ENCODE measurements at regions not wholly inside any gene's neighbourhood (a gene's known extent, or its start where the extent isn't known, plus 50 kb on each side); places are given as distances from the start of the nearest gene placed in this dataset.

DNA sequence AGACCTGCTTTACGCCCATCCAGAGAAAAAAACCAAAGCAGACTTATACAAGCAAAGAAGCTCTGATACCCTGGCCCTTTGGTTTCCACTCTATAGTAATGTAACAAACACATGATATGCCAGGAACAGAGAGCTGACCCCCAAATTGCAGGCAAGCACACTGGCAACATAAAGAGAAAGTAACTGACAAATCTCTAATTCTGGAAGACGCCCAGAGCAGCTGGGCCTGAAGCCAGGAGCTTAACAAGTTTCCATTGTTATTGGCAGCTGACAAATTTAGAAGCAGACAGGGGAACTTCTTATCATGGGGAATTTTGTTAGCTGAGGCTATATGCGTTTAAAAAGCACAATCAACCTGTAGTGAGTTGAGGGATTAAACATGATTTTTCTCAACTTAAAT is 158.0 kb downstream of the DLEU7 start:
- Histone ChIP-seq H3K27ac (no peak overlapping the region), H3K4me3 (no peak overlapping the region), H3K27me3 (no peaks in the 10 kb centered on the region), H3K9me3 (no peaks in the 10 kb centered on the region), H3K4me1 (peaks cover 1% of the 10 kb centered on the region), H3K36me3 (no peaks in the 10 kb centered on the region)
- intact Hi-C loops (cut with DNase I): no loop called here
- DNase-seq (ENCODE audit: extremely low spot score in 2 of 2): peak in 1 of 2 donors; percentile 6
- no peak for TF ChIP-seq POLR2AphosphoS5 (IDR thresholded peaks at IDR 0.05; ENCODE audit: insufficient read depth in 1 of 2, low read depth in 1 of 2)
- TF ChIP-seq, protein P1, sequence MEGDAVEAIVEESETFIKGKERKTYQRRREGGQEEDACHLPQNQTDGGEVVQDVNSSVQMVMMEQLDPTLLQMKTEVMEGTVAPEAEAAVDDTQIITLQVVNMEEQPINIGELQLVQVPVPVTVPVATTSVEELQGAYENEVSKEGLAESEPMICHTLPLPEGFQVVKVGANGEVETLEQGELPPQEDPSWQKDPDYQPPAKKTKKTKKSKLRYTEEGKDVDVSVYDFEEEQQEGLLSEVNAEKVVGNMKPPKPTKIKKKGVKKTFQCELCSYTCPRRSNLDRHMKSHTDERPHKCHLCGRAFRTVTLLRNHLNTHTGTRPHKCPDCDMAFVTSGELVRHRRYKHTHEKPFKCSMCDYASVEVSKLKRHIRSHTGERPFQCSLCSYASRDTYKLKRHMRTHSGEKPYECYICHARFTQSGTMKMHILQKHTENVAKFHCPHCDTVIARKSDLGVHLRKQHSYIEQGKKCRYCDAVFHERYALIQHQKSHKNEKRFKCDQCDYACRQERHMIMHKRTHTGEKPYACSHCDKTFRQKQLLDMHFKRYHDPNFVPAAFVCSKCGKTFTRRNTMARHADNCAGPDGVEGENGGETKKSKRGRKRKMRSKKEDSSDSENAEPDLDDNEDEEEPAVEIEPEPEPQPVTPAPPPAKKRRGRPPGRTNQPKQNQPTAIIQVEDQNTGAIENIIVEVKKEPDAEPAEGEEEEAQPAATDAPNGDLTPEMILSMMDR (IDR thresholded peaks at IDR 0.05): no peak
- no peak for TF ChIP-seq POLR2A (IDR thresholded peaks at IDR 0.05)

DNA sequence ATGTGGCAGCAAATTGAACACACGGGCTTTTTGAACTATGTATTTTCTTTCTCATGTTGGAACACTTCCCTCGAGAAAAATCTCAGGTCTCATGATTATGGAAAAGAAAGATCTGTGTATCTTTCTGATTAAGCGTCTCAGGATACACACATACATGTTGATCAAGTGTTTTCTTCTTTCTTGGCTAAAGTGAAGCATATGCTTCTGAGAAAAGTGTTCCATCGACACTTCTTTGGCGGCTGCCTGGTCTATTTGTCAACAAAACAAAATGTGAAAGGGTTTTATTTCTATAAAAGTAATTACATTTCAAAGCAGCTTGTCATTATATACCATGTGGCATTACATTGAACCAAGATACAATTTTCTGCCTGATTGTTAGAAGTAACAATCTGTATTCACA is 157.5 kb downstream of the DLEU7 start:
- Histone ChIP-seq H3K36me3 (no peaks in the 10 kb centered on the region), H3K4me1 (peaks cover 6% of the 10 kb centered on the region), H3K4me3 (no peak overlapping the region), H3K9me3 (no peaks in the 10 kb centered on the region), H3K27me3 (no peaks in the 10 kb centered on the region), H3K27ac (no peak overlapping the region)
- intact Hi-C loops (cut with DNase I): no loop called here
- peak in 1 of 2 donors; percentile 4 for DNase-seq (ENCODE audit: extremely low spot score in 2 of 2)
- no peak for TF ChIP-seq POLR2A (IDR thresholded peaks at IDR 0.05)

DNA sequence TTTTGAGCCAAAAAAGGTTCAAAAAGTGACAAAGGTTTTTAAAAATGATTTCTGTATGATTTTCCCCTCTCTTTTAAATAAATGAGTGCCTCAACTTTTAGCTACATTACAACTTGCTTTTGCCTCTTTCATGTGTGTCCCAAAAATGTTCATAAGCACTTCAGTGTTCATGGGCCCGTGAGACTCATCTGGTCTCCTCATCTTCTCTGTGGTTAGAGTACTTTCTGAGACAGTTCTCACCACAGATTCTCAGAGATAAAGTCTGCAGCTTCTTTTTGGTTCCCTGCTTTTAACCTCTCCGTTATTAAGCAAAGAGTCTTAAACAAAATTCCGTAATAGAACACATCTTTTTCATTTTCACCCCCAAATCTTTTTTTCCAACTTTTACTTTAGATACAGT is 156.9 kb downstream of the DLEU7 start:
- no peak for DNase-seq (ENCODE audit: extremely low spot score in 2 of 2)
- Histone ChIP-seq H3K4me1 (peaks cover 12% of the 10 kb centered on the region), H3K27me3 (no peaks in the 10 kb centered on the region), H3K36me3 (no peaks in the 10 kb centered on the region), H3K4me3 (no peak overlapping the region), H3K27ac (no peak overlapping the region), H3K9me3 (no peaks in the 10 kb centered on the region)
- TF ChIP-seq POLR2A (IDR thresholded peaks at IDR 0.05): no peak
- TF ChIP-seq POLR2AphosphoS5 (IDR thresholded peaks at IDR 0.05; ENCODE audit: insufficient read depth in 1 of 2, low read depth in 1 of 2): no peak
- TF ChIP-seq, protein P1 (IDR thresholded peaks at IDR 0.05): no peak
- intact Hi-C loops (cut with DNase I): no loop called here

DNA sequence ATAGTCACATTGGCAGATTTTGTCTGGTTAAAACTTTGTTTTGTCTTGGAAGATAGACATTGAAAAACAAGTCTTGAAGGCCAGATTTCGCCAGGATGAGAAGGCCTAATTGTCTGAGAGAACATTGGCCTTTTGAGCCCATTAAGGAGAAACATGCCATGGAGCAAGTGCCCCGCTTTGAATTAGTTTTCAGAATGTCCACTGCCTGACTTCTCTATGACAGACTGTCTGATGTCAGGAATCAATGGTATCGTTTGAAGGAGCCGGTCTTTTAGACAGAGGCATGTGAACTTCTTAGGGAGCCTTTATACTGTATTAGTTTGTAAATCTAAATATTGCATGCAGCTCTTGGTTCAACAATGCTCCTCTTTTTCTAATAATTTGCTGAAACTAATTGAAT is 155.9 kb downstream of the DLEU7 start:
- H3K9me3 ChIP-seq: no peaks in the 10 kb centered on the region
- H3K27ac ChIP-seq: no peak overlapping the region
- no peak for TF ChIP-seq POLR2A (IDR thresholded peaks at IDR 0.05)
- TF ChIP-seq, protein P1 (IDR thresholded peaks at IDR 0.05): no peak
- TF ChIP-seq POLR2AphosphoS5 (IDR thresholded peaks at IDR 0.05; ENCODE audit: insufficient read depth in 1 of 2, low read depth in 1 of 2): no peak
- no peaks in the 10 kb centered on the region for H3K27me3 ChIP-seq
- H3K36me3 ChIP-seq: no peaks in the 10 kb centered on the region
- peaks cover 12% of the 10 kb centered on the region for H3K4me1 ChIP-seq
- intact Hi-C loops (cut with DNase I): no loop called here
- DNase-seq (ENCODE audit: extremely low spot score in 2 of 2): no peak
- H3K4me3 ChIP-seq: no peak overlapping the region

DNA sequence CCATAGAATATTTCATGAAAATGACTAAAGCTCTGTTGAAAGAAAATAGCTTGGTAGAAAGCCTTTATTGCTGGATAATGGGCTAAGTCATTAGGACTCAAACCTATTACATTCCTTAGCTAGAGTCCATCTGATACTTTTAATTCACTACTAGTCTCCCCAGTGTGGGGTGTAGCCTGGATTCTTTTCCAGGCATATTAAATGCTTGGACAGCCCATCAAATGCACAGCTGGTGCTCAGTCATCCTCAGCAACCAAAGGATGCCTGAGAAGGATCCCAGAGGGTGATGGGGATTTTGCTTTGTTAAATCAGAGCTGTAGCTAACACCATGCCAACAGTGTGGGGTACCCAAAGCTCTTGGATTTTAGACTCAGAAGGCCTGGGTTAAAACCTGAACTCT is 153.5 kb downstream of the DLEU7 start:
- intact Hi-C loops (cut with DNase I): no loop called here
- Histone ChIP-seq H3K4me1 (peaks cover 12% of the 10 kb centered on the region), H3K27ac (no peak overlapping the region), H3K4me3 (no peak overlapping the region), H3K36me3 (no peaks in the 10 kb centered on the region), H3K9me3 (no peaks in the 10 kb centered on the region), H3K27me3 (no peaks in the 10 kb centered on the region)
- TF ChIP-seq POLR2AphosphoS5 (IDR thresholded peaks at IDR 0.05; ENCODE audit: insufficient read depth in 1 of 2, low read depth in 1 of 2) (no peak), POLR2A (IDR thresholded peaks at IDR 0.05) (no peak)
- TF ChIP-seq, protein P1 (IDR thresholded peaks at IDR 0.05): no peak
- no peak for DNase-seq (ENCODE audit: extremely low spot score in 2 of 2)

Measured in vagina (tissue), 2 donors.